IMR-90 (cell line): ENCODE measurements at regions not wholly inside any gene's neighbourhood (a gene's known extent, or its start where the extent isn't known, plus 50 kb on each side); places are given as distances from the start of the nearest gene placed in this dataset.

ENCODE experiments used
- ATAC-seq: fragments of 200-7000 bp; cut with Tn5 transposase; 2 replicates; pipeline ENCODE4 v1.9.1; 2020; ENCODE audit warnings: low read depth, mild to moderate bottlenecking, moderate library complexity
- BruUV-seq: library from RNA; stranded (reverse); fragments of 400-500 nt; replicated peaks from 2 replicates; lab custom pipeline; 2021; lab: Mats Ljungman, UMichigan
- CTCF ChIA-PET: fragments of 300-600 bp; formaldehyde crosslinking; extraction: SDS; loops from one replicate; lab custom pipeline; 2021; ENCODE audit warnings: antibody characterized with exemption; lab: Yijun Ruan, JAX
- POLR2A ChIA-PET: fragments of 300-600 bp; sonication (Branson Sonifier 250); formaldehyde crosslinking; loops from one replicate; lab custom pipeline; 2022; ENCODE audit warnings: antibody characterized with exemption; ENCODE audit not compliant: unreplicated experiment; lab: Charles Lee
- DNase-seq: peaks from one replicate; pipeline ENCODE4 v3.0.0; 2013
- H2AFZ ChIP-seq: replicated peaks from 2 replicates; pipeline ENCODE3; 2013; ENCODE audit warnings: low read length, mild to moderate bottlenecking; ENCODE audit not compliant: poor library complexity
- H2AK5ac ChIP-seq: 2 replicates; pipeline ENCODE4 v1.6.1; 2013; ENCODE audit warnings: low read depth, low read length, inconsistent platforms
- H2AK9ac ChIP-seq: replicated peaks from 2 replicates; pipeline ENCODE3; 2013; ENCODE audit warnings: mild to moderate bottlenecking, low read depth, low read length, moderate library complexity; ENCODE audit not compliant: poor library complexity
- H2BK120ac ChIP-seq: 2 replicates; pipeline ENCODE4 v1.6.1; 2013; ENCODE audit warnings: low read depth, low read length, inconsistent platforms
- H2BK15ac ChIP-seq: 3 replicates; pipeline ENCODE4 v1.6.1; 2013; ENCODE audit warnings: low read depth, low read length, inconsistent platforms
- H2BK20ac ChIP-seq: 2 replicates; pipeline ENCODE4 v1.6.1; 2013; ENCODE audit warnings: low read depth, mild to moderate bottlenecking, inconsistent platforms, low read length, moderate library complexity
- H2BK5ac ChIP-seq: 2 replicates; pipeline ENCODE4 v1.6.1; 2013; ENCODE audit warnings: mild to moderate bottlenecking, low read depth, low read length, inconsistent platforms; ENCODE audit not compliant: poor library complexity, severe bottlenecking
- H3K14ac ChIP-seq: replicated peaks from 2 replicates; pipeline ENCODE4 v1.6.1; 2013; ENCODE audit warnings: low read depth, low read length, inconsistent platforms
- H3K18ac ChIP-seq: 2 replicates; pipeline ENCODE4 v1.6.1; 2013; ENCODE audit warnings: low read depth, low read length, control low read depth
- H3K23ac ChIP-seq: 2 replicates; pipeline ENCODE4 v1.6.1; 2013; ENCODE audit warnings: low read depth, low read length, inconsistent platforms
- H3K27ac ChIP-seq: 2 replicates; pipeline ENCODE4 v1.5.1; 2013; ENCODE audit warnings: mild to moderate bottlenecking, control low read depth, low read length; ENCODE audit not compliant: insufficient read depth
- H3K27me3 ChIP-seq: 2 replicates; pipeline ENCODE4 v1.6.1; 2013; ENCODE audit warnings: low read length; ENCODE audit not compliant: control insufficient read depth, insufficient read depth
- H3K36me3 ChIP-seq: 2 replicates; pipeline ENCODE4 v1.6.1; 2013; ENCODE audit warnings: low read length, mixed read lengths; ENCODE audit not compliant: control insufficient read depth, insufficient read depth
- H3K4ac ChIP-seq: 2 replicates; pipeline ENCODE4 v1.6.1; 2013; ENCODE audit warnings: low read depth, low read length, inconsistent platforms
- H3K4me1 ChIP-seq: 2 replicates; pipeline ENCODE4 v1.6.1; 2013; ENCODE audit warnings: low read length, mixed read lengths; ENCODE audit not compliant: control insufficient read depth, insufficient read depth
- H3K4me2 ChIP-seq: 2 replicates; pipeline ENCODE4 v1.6.1; 2013; ENCODE audit warnings: low read depth, mild to moderate bottlenecking, control low read depth, low read length, moderate library complexity
- H3K4me3 ChIP-seq: 2 replicates; pipeline ENCODE4 v1.5.1; 2013; ENCODE audit warnings: low read depth, mild to moderate bottlenecking, control low read depth, low read length, moderate library complexity; ENCODE audit not compliant: insufficient read depth
- H3K56ac ChIP-seq: 2 replicates; pipeline ENCODE4 v1.6.1; 2013; ENCODE audit warnings: low read length, inconsistent platforms; ENCODE audit not compliant: insufficient read depth; ENCODE audit errors: extremely low read depth
- H3K79me1 ChIP-seq, 2 experiments: 2 replicates each; pipeline ENCODE4 v1.6.1; 2013; ENCODE audit warnings: low read length in 2 of 2, inconsistent platforms in 1 of 2, low read depth in 1 of 2
- H3K9ac ChIP-seq: 2 replicates; pipeline ENCODE4 v1.6.1; 2013; ENCODE audit warnings: low read depth, low read length, control low read depth
- H3K9me1 ChIP-seq: 2 replicates; pipeline ENCODE4 v1.6.1; 2013; ENCODE audit warnings: low read length, inconsistent platforms; ENCODE audit not compliant: insufficient read depth
- H3K9me3 ChIP-seq: 2 replicates; pipeline ENCODE4 v1.6.1; 2013; ENCODE audit warnings: low read length; ENCODE audit not compliant: control insufficient read depth, insufficient read depth
- H4K20me1 ChIP-seq: 2 replicates; pipeline ENCODE4 v1.6.1; 2013; ENCODE audit warnings: low read length, inconsistent platforms; ENCODE audit not compliant: insufficient read depth
- H4K5ac ChIP-seq: 2 replicates; pipeline ENCODE4 v1.6.1; 2013; ENCODE audit warnings: mild to moderate bottlenecking, low read depth, low read length, control low read depth
- H4K8ac ChIP-seq, 2 experiments: 2 replicates each; pipeline ENCODE4 v1.6.1; 2013; ENCODE audit warnings: low read depth in 2 of 2, low read length in 2 of 2, control low read depth in 1 of 2, inconsistent platforms in 1 of 2
- H4K91ac ChIP-seq: 2 replicates; pipeline ENCODE4 v1.6.1; 2013; ENCODE audit warnings: low read depth, low read length, inconsistent platforms; ENCODE audit not compliant: insufficient read depth
- BHLHE40 ChIP-seq: fragments of 150-350 bp; IDR thresholded peaks from 2 replicates; pipeline ENCODE4 v1.6.1; 2016; ENCODE audit warnings: mild to moderate bottlenecking, low read depth, low read length
- CEBPB ChIP-seq: IDR thresholded peaks from 2 replicates; pipeline ENCODE4 v1.6.1; 2012; ENCODE audit warnings: low read depth, low read length, improper control_type of control experiment
- CHD1 ChIP-seq: IDR thresholded peaks from 2 replicates; pipeline ENCODE4 v1.6.1; 2012; ENCODE audit warnings: low read depth, low read length, improper control_type of control experiment
- CTCF ChIP-seq: conservative IDR thresholded peaks from 2 replicates; pipeline ENCODE4 v1.5.1; 2012; ENCODE audit warnings: mild to moderate bottlenecking, low read depth, low read length, improper control_type of control experiment
- ELK1 ChIP-seq: fragments of 150-350 bp; IDR thresholded peaks from 2 replicates; pipeline ENCODE4 v1.6.1; 2016; ENCODE audit warnings: low read depth, mild to moderate bottlenecking, low read length, moderate library complexity, borderline replicate concordance
- FOS ChIP-seq: fragments of 150-350 bp; IDR thresholded peaks from 2 replicates; pipeline ENCODE4 v1.6.1; 2016; ENCODE audit warnings: low read depth, low read length
- MAFK ChIP-seq: IDR thresholded peaks from 2 replicates; pipeline ENCODE4 v1.6.1; 2012; ENCODE audit warnings: low read depth, low read length, improper control_type of control experiment
- MAZ ChIP-seq: IDR thresholded peaks from 2 replicates; pipeline ENCODE4 v1.6.1; 2012; ENCODE audit warnings: low read depth, mild to moderate bottlenecking, low read length, improper control_type of control experiment, moderate library complexity, borderline replicate concordance
- MXI1 ChIP-seq: IDR thresholded peaks from 2 replicates; pipeline ENCODE4 v1.6.1; 2012; ENCODE audit warnings: low read depth, mild to moderate bottlenecking, low read length, moderate library complexity, borderline replicate concordance
- NFE2L2 ChIP-seq: fragments of 150-350 bp; IDR thresholded peaks from 2 replicates; pipeline ENCODE4 v1.6.1; 2016; ENCODE audit warnings: low read depth, mild to moderate bottlenecking, low read length
- POLR2A ChIP-seq: IDR thresholded peaks from 2 replicates; pipeline ENCODE4 v1.6.1; 2012; ENCODE audit warnings: mild to moderate bottlenecking, low read depth, low read length
- RAD21 ChIP-seq: IDR thresholded peaks from 2 replicates; pipeline ENCODE4 v1.6.1; 2012; ENCODE audit warnings: low read length, improper control_type of control experiment
- RCOR1 ChIP-seq: IDR thresholded peaks from 2 replicates; pipeline ENCODE4 v1.6.1; 2012; ENCODE audit warnings: mild to moderate bottlenecking, low read length, improper control_type of control experiment; ENCODE audit not compliant: insufficient replicate concordance
- RFX5 ChIP-seq: IDR thresholded peaks from 2 replicates; pipeline ENCODE4 v1.8.0; 2012; ENCODE audit warnings: low read depth, mild to moderate bottlenecking, low read length, moderate library complexity
- SMC3 ChIP-seq: fragments of 150-350 bp; IDR thresholded peaks from 2 replicates; pipeline ENCODE4 v1.6.1; 2016; ENCODE audit warnings: low read depth, mild to moderate bottlenecking, antibody characterized with exemption, low read length, moderate library complexity
- USF2 ChIP-seq: fragments of 150-350 bp; IDR thresholded peaks from 2 replicates; pipeline ENCODE4 v1.6.1; 2017; ENCODE audit warnings: mild to moderate bottlenecking, antibody characterized with exemption, low read length, low read depth
- WGBS, 2 experiments: methylation state at CpG; one replicate each; pipeline versions ENCODE4 v1.1.5 to v1.1.7; 2013; ENCODE audit warnings: missing lambda C conversion rate in 2 of 2; ENCODE audit not compliant: insufficient read length in 1 of 2; ENCODE audit errors: extremely low coverage in 2 of 2; 5-methylcytosine and 5-hydroxymethylcytosine counted together
- dilution Hi-C: fragments of 300-500 bp; cut with HindIII; formaldehyde crosslinking; loops from one replicate; pipeline ENCODE4 v1.14.3; 2018; ENCODE audit warnings: low sequenced_read_pairs; ENCODE audit not compliant: unreplicated experiment
- in situ Hi-C: fragments of 300-500 bp; cut with MboI; formaldehyde crosslinking; loops from 3 replicates; pipeline ENCODE4 v1.14.3; 2019; ENCODE audit warnings: low sequenced_read_pairs, inconsistent platforms, mixed read lengths
- intact Hi-C: fragments of 100-400 bp; cut with micrococcal nuclease; formaldehyde crosslinking; loops from 2 replicates; pipeline ENCODE4 v1.10.0; 2022

GRCh38 chr2:122622934-122623333, 867.5 kb downstream of the TSN start:
- intact Hi-C loops: no loop called here
- ChIA-PET POLR2A (no interaction called here), CTCF (interaction anchor here (0.7 kb wide), 1 partner anchor 1495 kb away, joined by 4 read pairs; no protein-coding TSS in a partner anchor)

More at GRCh38 chr2:122622934-122623333, 867.5 kb downstream of the TSN start:
- Histone ChIP-seq H2AK9ac (no peak overlapping the region), H2AFZ (no peak overlapping the region), H3K14ac (no peak overlapping the region), H3K79me1 (no peaks in the 10 kb centered on the region), H3K9me3 (peaks cover 2% of the 10 kb centered on the region), H3K4me3 (no peak overlapping the region), H4K20me1 (no peaks in the 10 kb centered on the region), H2AK5ac (no peak overlapping the region), H3K4me1 (no peaks in the 10 kb centered on the region), H2BK5ac (no peak overlapping the region), H3K9me1 (no peaks in the 10 kb centered on the region), H3K4me2 (no peak overlapping the region), H3K23ac (no peak overlapping the region), H2BK120ac (no peak overlapping the region), H3K27me3 (no peaks in the 10 kb centered on the region), H4K91ac (no peak overlapping the region), H2BK20ac (no peak overlapping the region), H3K27ac (no peak overlapping the region), H3K36me3 (no peaks in the 10 kb centered on the region), H3K56ac (no peak overlapping the region), H3K18ac (no peak overlapping the region), H2BK15ac (no peak overlapping the region), H4K8ac (no peak overlapping the region), H3K4ac (no peak overlapping the region), H4K5ac (no peak overlapping the region), H3K9ac (no peak overlapping the region)
- BruUV-seq: no TSS peak
- ATAC-seq: no peak
- in situ Hi-C loops (no loop called here), dilution Hi-C loops (no loop called here)
- WGBS, 2 experiments: no CpG with 5 or more reads among the region's 3 CpGs
- no peak for TF ChIP-seq USF2
- no peak for TF ChIP-seq NFE2L2
- TF ChIP-seq FOS: no peak
- TF ChIP-seq SMC3: no peak
- TF ChIP-seq ELK1: no peak
- TF ChIP-seq MAFK: no peak
- no peak for TF ChIP-seq MAZ
- TF ChIP-seq CHD1: no peak
- TF ChIP-seq BHLHE40: no peak
- TF ChIP-seq RCOR1: no peak
- TF ChIP-seq CEBPB: no peak
- no peak for TF ChIP-seq CTCF
- no peak for TF ChIP-seq POLR2A
- no peak for TF ChIP-seq MXI1
- no peak for TF ChIP-seq RFX5
- TF ChIP-seq RAD21: no peak
- DNase-seq: no peak
